Cardiac muscle cell (in vitro differentiated cells and primary cell): ENCODE measurements at regions not wholly inside any gene's neighbourhood (a gene's known extent, or its start where the extent isn't known, plus 50 kb on each side); places are given as distances from the start of the nearest gene placed in this dataset.

Experiments used
- DNase-seq, 2 donors: peaks; one replicate each; pipeline versions ENCODE4 v3.0.0 to v3.0.0-alpha.2; 2010 to 2017; ENCODE audit warnings: low read depth in 1 of 2, low spot score in 1 of 2
- H3K27ac ChIP-seq: fragments of 200-600 bp; sonication (generic); 2 replicates; pipeline ENCODE4 v1.5.1; 2016
- H3K27me3 ChIP-seq: fragments of 200-600 bp; sonication (generic); 2 replicates; pipeline ENCODE4 v1.6.0; 2016; ENCODE audit warnings: control low read depth
- H3K36me3 ChIP-seq: fragments of 200-600 bp; sonication (generic); 2 replicates; pipeline ENCODE4 v1.5.1; 2016; ENCODE audit warnings: control low read depth
- H3K4me1 ChIP-seq: fragments of 200-600 bp; sonication (generic); 2 replicates; pipeline ENCODE4 v1.8.1; 2017; ENCODE audit warnings: low read depth, mild to moderate bottlenecking, mixed run types
- H3K4me3 ChIP-seq: fragments of 200-600 bp; sonication (generic); 2 replicates; pipeline ENCODE4 v1.5.1; 2016; ENCODE audit warnings: mild to moderate bottlenecking
- H3K9me3 ChIP-seq: fragments of 200-600 bp; sonication (generic); 2 replicates; pipeline ENCODE4 v1.5.1; 2017; ENCODE audit warnings: low read depth, mild to moderate bottlenecking, control low read depth
- CTCF ChIP-seq: IDR thresholded peaks from 2 replicates; pipeline ENCODE4 v1.5.1; 2012; ENCODE audit warnings: low read depth, mild to moderate bottlenecking, low read length

DNA sequence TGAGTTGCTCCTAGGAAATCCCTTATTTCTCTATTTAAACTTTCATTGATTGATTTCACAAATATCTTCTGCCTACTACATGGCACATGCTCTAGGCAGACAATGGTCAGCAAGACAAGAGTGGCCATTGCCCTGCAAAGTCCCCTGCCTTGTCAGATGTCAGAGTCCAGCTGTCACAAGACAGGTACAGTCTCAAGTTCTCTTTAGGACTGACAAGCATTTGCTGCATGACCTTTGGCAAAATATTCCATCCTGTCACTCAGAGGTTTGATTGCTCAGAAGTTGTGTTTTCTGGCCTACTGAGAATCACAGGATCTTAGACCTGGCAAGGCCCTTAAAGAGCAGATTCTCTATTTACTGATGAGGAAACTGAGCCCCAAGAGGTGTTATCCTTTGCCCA, 322.3 kb upstream of the NFE2L3 start:
- no peak overlapping the region for H3K4me3 ChIP-seq
- no peaks in the 10 kb centered on the region for H3K9me3 ChIP-seq
- H3K27ac ChIP-seq, result no peak overlapping the region
- no peak for DNase-seq
- TF ChIP-seq CTCF, result no peak
- peaks cover 46% of the 10 kb centered on the region for H3K4me1 ChIP-seq
- no peaks in the 10 kb centered on the region for H3K27me3 ChIP-seq
- no peaks in the 10 kb centered on the region for H3K36me3 ChIP-seq

- Histone ChIP-seq H3K27ac (no peak overlapping the region), H3K27me3 (no peaks in the 10 kb centered on the region), H3K9me3 (no peaks in the 10 kb centered on the region), H3K4me3 (no peak overlapping the region), H3K36me3 (no peaks in the 10 kb centered on the region), H3K4me1 (peaks cover 46% of the 10 kb centered on the region)
- DNase-seq, result no peak
- TF ChIP-seq CTCF, result no peak
Measured at GRCh38 chr7:25830215-25830614, 321.8 kb upstream of the NFE2L3 start.

DNA sequence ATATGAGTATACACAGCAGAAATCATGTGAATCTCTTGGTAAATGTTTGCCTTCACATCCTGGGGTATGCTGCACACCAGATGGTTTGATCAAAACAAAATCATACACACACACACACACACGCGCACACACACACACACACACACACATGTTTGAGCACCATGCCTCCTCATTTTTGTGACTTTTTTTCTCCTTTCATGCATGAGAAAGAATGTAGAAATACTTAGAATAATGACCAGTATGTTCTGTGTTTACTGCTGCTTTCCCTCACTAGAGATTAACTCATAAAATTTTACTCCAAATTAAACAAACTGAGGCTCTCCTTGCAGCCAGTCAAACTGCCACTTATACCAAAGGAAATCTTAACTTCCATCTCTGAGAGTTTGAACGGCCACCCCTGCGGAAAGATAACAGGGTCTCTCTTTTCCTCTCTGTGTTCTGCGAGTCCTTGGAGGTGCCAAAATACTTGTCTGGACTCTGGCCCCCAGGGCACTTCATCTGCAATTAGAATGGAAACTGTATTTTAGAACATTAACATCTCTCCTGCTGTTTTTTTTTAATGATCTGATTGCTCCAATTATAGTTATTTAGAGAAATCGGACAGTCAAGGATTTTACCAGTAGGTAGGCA, 320.8 kb upstream of the NFE2L3 start:
- no peak for TF ChIP-seq CTCF
- peak overlapping the region; percentile 5 for H3K27ac ChIP-seq

DNA sequence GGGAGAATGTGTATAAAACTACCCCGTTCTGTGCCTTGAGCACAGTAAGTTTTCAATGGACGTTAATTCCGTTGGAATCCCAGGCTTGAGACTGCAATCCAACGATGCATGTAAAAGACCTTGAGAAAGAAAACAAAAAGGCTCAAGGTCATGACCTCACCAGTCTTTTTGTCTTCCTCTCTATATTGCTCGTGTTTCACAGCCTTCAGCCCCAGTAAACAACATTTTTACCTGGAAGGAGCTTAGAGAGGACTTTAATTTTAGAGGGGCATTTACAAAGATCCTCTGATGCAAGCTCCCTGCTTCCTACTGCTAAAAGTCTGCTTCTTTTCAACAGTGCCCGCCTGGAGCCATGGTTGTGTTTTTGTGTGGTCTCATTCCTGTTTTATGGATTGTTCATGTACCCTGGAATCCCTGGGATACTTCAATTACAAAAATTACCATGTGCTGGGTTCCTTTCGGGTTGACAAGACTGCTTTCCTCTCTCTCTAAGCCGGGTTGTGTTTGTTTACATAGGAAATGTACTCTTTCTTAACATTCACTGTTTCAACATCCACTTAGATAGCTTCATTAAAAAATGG, 320.1 kb upstream of the NFE2L3 start:
- Histone ChIP-seq H3K27ac (peak overlapping the region; percentile 19), H3K4me1 (peaks cover 46% of the 10 kb centered on the region), H3K36me3 (no peaks in the 10 kb centered on the region), H3K9me3 (no peaks in the 10 kb centered on the region), H3K27me3 (no peaks in the 10 kb centered on the region), H3K4me3 (no peak overlapping the region)
- no peak for DNase-seq
- TF ChIP-seq CTCF, result no peak

More for the DNA sequence above, 320.8 kb upstream of the NFE2L3 start:
- H3K27me3 ChIP-seq, result no peaks in the 10 kb centered on the region
- H3K4me1 ChIP-seq, result peaks cover 46% of the 10 kb centered on the region
- no peaks in the 10 kb centered on the region for H3K9me3 ChIP-seq
- no peak for DNase-seq
- H3K4me3 ChIP-seq, result no peak overlapping the region
- no peaks in the 10 kb centered on the region for H3K36me3 ChIP-seq

GRCh38 chr7:25832456-25832855, 319.5 kb upstream of the NFE2L3 start:
- peak overlapping the region; percentile 19 for H3K27ac ChIP-seq

More at GRCh38 chr7:25832456-25832855, 319.5 kb upstream of the NFE2L3 start:
- Histone ChIP-seq H3K9me3 (no peaks in the 10 kb centered on the region), H3K4me3 (no peak overlapping the region), H3K36me3 (no peaks in the 10 kb centered on the region), H3K27me3 (no peaks in the 10 kb centered on the region), H3K4me1 (peaks cover 46% of the 10 kb centered on the region)
- no peak for TF ChIP-seq CTCF
- peak in 1 of 2 donors; percentile 78 for DNase-seq
